CD4-positive, alpha-beta memory T cell (primary cell): ENCODE measurements at regions not wholly inside any gene's neighbourhood (a gene's known extent, or its start where the extent isn't known, plus 50 kb on each side); places are given as distances from the start of the nearest gene placed in this dataset.

ENCODE experiments used
- CTCF ChIA-PET: fragments of 350-600 bp; sonication (Branson Sonifier 250); formaldehyde crosslinking; loops from one replicate; lab custom pipeline; 2021; ENCODE audit warnings: inconsistent platforms; ENCODE audit not compliant: partially characterized antibody; lab: Charles Lee
- POLR2A ChIA-PET: fragments of 350-600 bp; sonication (Branson Sonifier 250); formaldehyde crosslinking; loops from one replicate; lab custom pipeline; 2021; ENCODE audit not compliant: partially characterized antibody; lab: Charles Lee
- DNase-seq, 5 donors: peaks; one replicate each; pipeline versions ENCODE4 v3.0.0 to v3.0.0-alpha.2; 2020 to 2022; ENCODE audit warnings: mixed read lengths in 1 of 5
- H3K27ac ChIP-seq: one replicate; pipeline ENCODE4 v1.7.0; 2013; ENCODE audit warnings: low read depth, low read length
- H3K27me3 ChIP-seq: 2 replicates; pipeline ENCODE4 v1.7.0; 2013; ENCODE audit warnings: mild to moderate bottlenecking, low read length, moderate library complexity; ENCODE audit not compliant: insufficient read depth
- H3K36me3 ChIP-seq: 2 replicates; pipeline ENCODE4 v1.7.0; 2013; ENCODE audit warnings: mild to moderate bottlenecking, low read length, moderate library complexity; ENCODE audit not compliant: insufficient read depth
- H3K4me1 ChIP-seq: 2 replicates; pipeline ENCODE4 v1.7.0; 2013; ENCODE audit warnings: mild to moderate bottlenecking, low read length, moderate library complexity; ENCODE audit not compliant: insufficient read depth
- H3K4me3 ChIP-seq, 2 donors: one replicate each; pipeline ENCODE4 v1.7.0; 2013; ENCODE audit warnings: low read length in 2 of 2, mild to moderate bottlenecking in 1 of 2
- H3K9me3 ChIP-seq, 2 donors: one replicate each; pipeline ENCODE4 v1.7.0; 2013; ENCODE audit warnings: low read length in 2 of 2, control low read depth in 1 of 2; ENCODE audit not compliant: control insufficient read depth in 1 of 2
- H3K27ac Mint-ChIP-seq, 7 donors: one replicate each; pipeline ENCODE4 v1.8.0; 2020 to 2021; ENCODE audit warnings: mixed read lengths in 7 of 7, mild to moderate bottlenecking in 6 of 7, inconsistent platforms in 3 of 7, moderate library complexity in 3 of 7
- H3K27me3 Mint-ChIP-seq, 2 donors: one replicate each; pipeline ENCODE4 v1.8.0; 2020 to 2021; ENCODE audit warnings: mixed read lengths in 2 of 2
- H3K36me3 Mint-ChIP-seq, 2 donors: one replicate each; pipeline ENCODE4 v1.8.0; 2020 to 2021; ENCODE audit warnings: mixed read lengths in 2 of 2, inconsistent platforms in 1 of 2, mild to moderate bottlenecking in 1 of 2
- H3K4me1 Mint-ChIP-seq, 4 donors: one replicate each; pipeline ENCODE4 v1.8.0; 2020 to 2021; ENCODE audit warnings: mixed read lengths in 4 of 4, mild to moderate bottlenecking in 1 of 4
- H3K4me3 Mint-ChIP-seq, 8 donors: one replicate each; pipeline ENCODE4 v1.8.0; 2020 to 2021; ENCODE audit warnings: mixed read lengths in 8 of 8, mild to moderate bottlenecking in 7 of 8, moderate library complexity in 6 of 8, inconsistent platforms in 3 of 8
- H3K9me3 Mint-ChIP-seq, 8 donors: one replicate each; pipeline ENCODE4 v1.8.0; 2020 to 2021; ENCODE audit warnings: mixed read lengths in 8 of 8, mild to moderate bottlenecking in 5 of 8, inconsistent platforms in 3 of 8, moderate library complexity in 1 of 8
- intact Hi-C: fragments of 100-400 bp; cut with micrococcal nuclease; formaldehyde crosslinking; loops from one replicate; pipeline ENCODE4 v1.15.1; 2023

- DNase-seq: no peak
Measured at GRCh38 chr1:217313096-217313495, 317.8 kb downstream of the GPATCH2 start.

DNA sequence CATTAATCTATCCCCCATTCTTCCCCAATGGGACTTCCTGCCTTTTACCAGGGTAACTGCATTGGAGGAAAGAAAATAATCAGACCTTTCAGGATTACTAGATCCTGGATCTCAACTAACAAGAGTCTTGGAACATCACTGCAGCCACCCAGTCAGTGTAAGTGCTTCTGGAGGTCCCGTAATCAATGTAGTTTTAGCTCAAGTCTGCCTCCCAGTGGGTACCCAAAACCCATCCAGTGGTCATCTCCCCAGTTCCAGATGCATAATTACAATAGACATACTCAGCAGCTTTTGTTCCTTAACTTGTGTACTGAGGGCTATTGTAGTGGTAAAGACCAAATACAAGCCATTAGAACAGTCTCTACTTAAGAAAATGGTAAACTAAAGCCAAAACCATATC lies 319.1 kb downstream of the GPATCH2 start:
- Histone ChIP-seq H3K27me3 (no peaks in the 10 kb centered on the region), H3K36me3 (no peaks in the 10 kb centered on the region), H3K4me3 (no peak overlapping the region), H3K9me3 (no peaks in the 10 kb centered on the region), H3K27ac (no peak overlapping the region), H3K4me1 (no peaks in the 10 kb centered on the region)
- CTCF ChIA-PET: no interaction called here
- H3K9me3 Mint-ChIP-seq: peaks cover 0 to 2% (median 0%) of the 10 kb centered on the region in 8 donors
- no peak overlapping the region for H3K4me3 Mint-ChIP-seq
- intact Hi-C loops: no loop called here
- H3K4me1 Mint-ChIP-seq: no peaks in the 10 kb centered on the region
- H3K27ac Mint-ChIP-seq: no peak overlapping the region
- H3K27me3 Mint-ChIP-seq: no peaks in the 10 kb centered on the region
- no peaks in the 10 kb centered on the region for H3K36me3 Mint-ChIP-seq
- DNase-seq: no peak
- POLR2A ChIA-PET: no interaction called here

More at GRCh38 chr1:217313096-217313495, 317.8 kb downstream of the GPATCH2 start:
- Histone ChIP-seq H3K27ac (no peak overlapping the region), H3K36me3 (no peaks in the 10 kb centered on the region), H3K4me3 (no peak overlapping the region), H3K9me3 (no peaks in the 10 kb centered on the region), H3K27me3 (no peaks in the 10 kb centered on the region), H3K4me1 (no peaks in the 10 kb centered on the region)
- intact Hi-C loops: no loop called here
- ChIA-PET CTCF (no interaction called here), POLR2A (no interaction called here)
- Mint-ChIP-seq H3K36me3 (no peaks in the 10 kb centered on the region), H3K9me3 (peaks cover 0 to 2% (median 0%) of the 10 kb centered on the region in 8 donors), H3K27me3 (no peaks in the 10 kb centered on the region), H3K4me3 (no peak overlapping the region), H3K4me1 (no peaks in the 10 kb centered on the region), H3K27ac (no peak overlapping the region)

DNA sequence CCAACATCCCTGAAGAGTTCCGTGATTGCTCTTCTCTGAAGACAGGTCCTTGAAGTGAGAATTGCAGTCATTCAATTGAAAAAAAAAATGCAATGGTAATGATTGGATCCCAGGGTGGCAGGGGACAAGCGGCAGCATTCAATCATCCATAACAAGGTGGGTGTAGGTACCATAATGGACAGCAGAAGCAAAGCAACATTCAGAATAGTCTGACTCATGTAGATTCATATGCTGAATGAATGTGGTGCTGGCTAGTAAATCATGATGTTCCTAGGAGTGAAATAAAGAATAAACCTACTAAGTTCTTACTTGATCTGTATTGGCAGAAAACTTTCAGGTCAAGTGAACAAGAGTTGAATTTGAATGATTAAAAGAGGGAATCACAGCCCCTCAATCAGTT lies 319.6 kb downstream of the GPATCH2 start:
- no peaks in the 10 kb centered on the region for H3K27me3 ChIP-seq
- ChIA-PET CTCF (no interaction called here), POLR2A (no interaction called here)
- H3K4me1 ChIP-seq: no peaks in the 10 kb centered on the region
- Mint-ChIP-seq H3K4me3 (no peak overlapping the region), H3K36me3 (no peaks in the 10 kb centered on the region), H3K27me3 (no peaks in the 10 kb centered on the region), H3K4me1 (no peaks in the 10 kb centered on the region), H3K27ac (peak overlapping the region in 1 of 7 donors; percentile 62), H3K9me3 (peaks cover 0 to 2% (median 0%) of the 10 kb centered on the region in 8 donors)
- DNase-seq: no peak
- H3K36me3 ChIP-seq: no peaks in the 10 kb centered on the region
- H3K27ac ChIP-seq: no peak overlapping the region
- intact Hi-C loops: no loop called here
- no peak overlapping the region for H3K4me3 ChIP-seq
- H3K9me3 ChIP-seq: no peaks in the 10 kb centered on the region

GRCh38 chr1:217281332-217281731 lies 349.6 kb downstream of the GPATCH2 start:
- H3K4me3 Mint-ChIP-seq: no peak overlapping the region
- no peak overlapping the region for H3K27ac ChIP-seq
- no peaks in the 10 kb centered on the region for H3K36me3 Mint-ChIP-seq
- DNase-seq: no peak
- H3K4me1 ChIP-seq: no peaks in the 10 kb centered on the region
- H3K4me1 Mint-ChIP-seq: no peaks in the 10 kb centered on the region
- H3K27me3 Mint-ChIP-seq: no peaks in the 10 kb centered on the region
- intact Hi-C loops: no loop called here
- H3K9me3 Mint-ChIP-seq: peaks cover 0 to 8% (median 2%) of the 10 kb centered on the region in 8 donors
- H3K27ac Mint-ChIP-seq: no peak overlapping the region
- no peaks in the 10 kb centered on the region for H3K9me3 ChIP-seq
- ChIA-PET CTCF (no interaction called here), POLR2A (no interaction called here)
- H3K27me3 ChIP-seq: no peaks in the 10 kb centered on the region
- no peaks in the 10 kb centered on the region for H3K36me3 ChIP-seq
- no peak overlapping the region for H3K4me3 ChIP-seq

GRCh38 chr1:217275655-217276398 lies 355.1 kb downstream of the GPATCH2 start:
- no peaks in the 10 kb centered on the region for H3K27me3 ChIP-seq
- POLR2A ChIA-PET: no interaction called here

DNA sequence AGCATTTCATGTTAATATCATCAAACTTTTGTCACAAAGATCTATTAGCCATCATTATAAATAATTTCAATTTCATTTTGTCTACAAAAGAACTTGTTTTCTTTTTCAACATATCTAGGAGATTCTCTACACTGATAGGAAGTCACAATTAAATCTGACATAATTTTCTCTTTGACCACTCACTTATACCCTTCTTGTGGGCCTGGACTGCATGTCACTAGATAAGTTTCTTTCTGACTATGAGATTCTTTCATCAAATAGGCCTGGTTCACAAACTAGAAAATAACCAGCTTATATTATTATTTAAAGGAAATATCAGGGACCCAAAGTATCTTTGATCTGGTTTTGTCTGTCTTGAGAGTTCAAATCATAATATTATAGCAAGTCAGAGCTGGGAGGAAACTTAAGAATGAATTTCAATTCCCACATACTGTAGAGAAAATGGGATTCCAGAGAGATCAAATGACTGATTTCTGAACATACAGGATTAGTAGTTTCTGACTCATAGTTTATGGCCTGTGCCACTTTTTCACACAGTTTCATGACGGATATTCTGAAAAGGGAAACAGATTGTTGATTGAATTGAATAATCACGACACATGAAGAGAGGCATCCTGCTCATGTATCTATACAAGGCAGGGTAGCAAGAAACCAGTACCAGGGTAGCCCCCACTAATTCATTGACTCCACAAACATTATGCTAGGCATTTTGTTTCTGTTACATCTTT lies 355.8 kb downstream of the GPATCH2 start:
- ChIA-PET POLR2A (no interaction called here), CTCF (interaction anchor here (1.8 kb wide), 1 partner anchor 8 kb away, joined by 6 read pairs; no protein-coding TSS in a partner anchor)
- Mint-ChIP-seq H3K36me3 (no peaks in the 10 kb centered on the region), H3K27me3 (no peaks in the 10 kb centered on the region), H3K4me3 (no peak overlapping the region), H3K27ac (no peak overlapping the region), H3K4me1 (no peaks in the 10 kb centered on the region), H3K9me3 (peaks cover 0 to 6% (median 2%) of the 10 kb centered on the region in 8 donors)
- H3K9me3 ChIP-seq: no peaks in the 10 kb centered on the region
- no peaks in the 10 kb centered on the region for H3K27me3 ChIP-seq
- no peak overlapping the region for H3K27ac ChIP-seq
- DNase-seq: no peak
- intact Hi-C loops: no loop called here
- no peak overlapping the region for H3K4me3 ChIP-seq
- no peaks in the 10 kb centered on the region for H3K36me3 ChIP-seq
- no peaks in the 10 kb centered on the region for H3K4me1 ChIP-seq

More at GRCh38 chr1:217275655-217276398, 355.1 kb downstream of the GPATCH2 start:
- intact Hi-C loops: no loop called here
- H3K36me3 Mint-ChIP-seq: no peaks in the 10 kb centered on the region
- H3K27me3 Mint-ChIP-seq: no peaks in the 10 kb centered on the region
- no peak for DNase-seq
- Histone ChIP-seq H3K36me3 (no peaks in the 10 kb centered on the region), H3K4me1 (no peaks in the 10 kb centered on the region), H3K4me3 (no peak overlapping the region), H3K27ac (no peak overlapping the region), H3K9me3 (no peaks in the 10 kb centered on the region)
- peaks cover 0 to 6% (median 2%) of the 10 kb centered on the region in 8 donors for H3K9me3 Mint-ChIP-seq
- CTCF ChIA-PET: interaction anchor here (1.8 kb wide), 1 partner anchor 9 kb away, joined by 6 read pairs; no protein-coding TSS in a partner anchor
- H3K4me3 Mint-ChIP-seq: no peak overlapping the region
- no peak overlapping the region for H3K27ac Mint-ChIP-seq
- H3K4me1 Mint-ChIP-seq: no peaks in the 10 kb centered on the region

DNA sequence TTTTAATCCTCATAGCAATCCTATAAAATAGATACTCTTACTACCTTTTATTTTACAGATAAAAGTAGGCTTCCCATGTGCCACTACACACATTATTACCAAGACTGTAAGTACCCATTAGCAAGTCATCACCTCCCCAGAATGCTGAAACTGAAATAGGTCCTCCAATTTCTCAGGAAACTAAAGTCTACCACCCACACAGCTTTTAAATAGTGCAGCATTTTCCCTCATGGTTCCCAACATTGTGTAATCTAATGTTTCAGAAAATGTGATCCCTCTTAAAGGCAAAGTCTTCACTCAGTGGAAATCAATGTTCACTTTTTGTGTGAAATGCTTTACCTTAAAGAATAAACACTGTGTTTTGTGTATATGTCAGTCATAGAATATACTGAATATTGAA lies 356.5 kb downstream of the GPATCH2 start:
- no peaks in the 10 kb centered on the region for H3K4me1 ChIP-seq
- Mint-ChIP-seq H3K9me3 (peaks cover 0 to 6% (median 2%) of the 10 kb centered on the region in 8 donors), H3K36me3 (no peaks in the 10 kb centered on the region), H3K4me3 (no peak overlapping the region), H3K27ac (no peak overlapping the region), H3K4me1 (no peaks in the 10 kb centered on the region), H3K27me3 (no peaks in the 10 kb centered on the region)
- H3K27ac ChIP-seq: no peak overlapping the region
- no peaks in the 10 kb centered on the region for H3K36me3 ChIP-seq
- intact Hi-C loops: no loop called here
- ChIA-PET POLR2A (no interaction called here), CTCF (no interaction called here)
- no peak overlapping the region for H3K4me3 ChIP-seq
- DNase-seq: no peak
- H3K27me3 ChIP-seq: no peaks in the 10 kb centered on the region
- no peaks in the 10 kb centered on the region for H3K9me3 ChIP-seq
